Gastroesophageal sphincter (tissue), 4 donors: ENCODE measurements at regions not wholly inside any gene's neighbourhood (a gene's known extent, or its start where the extent isn't known, plus 50 kb on each side); places are given as distances from the start of the nearest gene placed in this dataset.

Experiments used
- ATAC-seq: fragments of 150-250 bp; one replicate; pipeline ENCODE4 v1.9.1; 2016; ENCODE audit warnings: mild to moderate bottlenecking, moderate library complexity
- H3K27ac ChIP-seq, 4 donors: fragments of 200-600 bp; sonication (generic) in 3 of 4; 1 replicate in 3 of 4; 2 replicates in 1 of 4; pipeline ENCODE4 v1.5.1; 2016 to 2019
- H3K27me3 ChIP-seq: fragments of 200-600 bp; sonication (generic); one replicate; pipeline ENCODE4 v1.5.1; 2019
- H3K36me3 ChIP-seq, 2 donors: fragments of 200-600 bp; sonication (generic); one replicate each; pipeline ENCODE4 v1.5.1; 2019; ENCODE audit warnings: control low read depth in 1 of 2
- H3K4me1 ChIP-seq, 3 donors: fragments of 200-600 bp; sonication (generic); 1 replicate in 2 of 3; 2 replicates in 1 of 3; pipeline ENCODE4 v1.5.1; 2016 to 2019; ENCODE audit warnings: control low read depth in 2 of 3
- H3K4me3 ChIP-seq, 2 donors: fragments of 200-600 bp; sonication (generic); one replicate each; pipeline ENCODE4 v1.5.1; 2019; ENCODE audit warnings: mild to moderate bottlenecking in 1 of 2, moderate library complexity in 1 of 2
- H3K9me3 ChIP-seq, 3 donors: fragments of 200-600 bp; sonication (generic); one replicate each; pipeline ENCODE4 v1.5.1; 2017 to 2019; ENCODE audit warnings: control low read depth in 2 of 3
- CTCF ChIP-seq, 4 experiments: fragments of 200-600 bp in 2 of 4; fragments of 450-650 bp in 2 of 4; sonication (generic) in 1 of 4; IDR thresholded peaks; one replicate each; pipeline ENCODE4 v1.5.1; 2017 to 2019; ENCODE audit warnings: antibody characterized with exemption in 4 of 4, mild to moderate bottlenecking in 2 of 4, moderate library complexity in 2 of 4
- EP300 ChIP-seq: sonication (generic); formaldehyde crosslinking; IDR thresholded peaks from one replicate; pipeline ENCODE4 v1.6.1; 2017; ENCODE audit warnings: antibody characterized with exemption, mild to moderate bottlenecking
- POLR2A ChIP-seq, 2 donors: fragments of 450-650 bp; IDR thresholded peaks; one replicate each; pipeline ENCODE4 v1.6.1; 2017; ENCODE audit warnings: antibody characterized with exemption in 2 of 2, mild to moderate bottlenecking in 2 of 2, moderate library complexity in 1 of 2
- POLR2AphosphoS5 ChIP-seq: sonication (generic); formaldehyde crosslinking; IDR thresholded peaks from one replicate; pipeline ENCODE4 v1.6.1; 2017; ENCODE audit warnings: antibody characterized with exemption
- WGBS, 2 donors: methylation state at CpG; one replicate each; pipeline ENCODE4 v1.1.5; 2018; ENCODE audit warnings: low coverage in 1 of 2; 5-methylcytosine and 5-hydroxymethylcytosine counted together

- no peak overlapping the region for H3K27ac ChIP-seq
- ATAC-seq, result no peak
- no peak overlapping the region for H3K4me3 ChIP-seq
- TF ChIP-seq EP300 (no peak), POLR2AphosphoS5 (no peak), CTCF (IDR thresholded peaks at IDR 0.05) (no peak), POLR2A (IDR thresholded peaks at IDR 0.05) (no peak)
- no peaks in the 10 kb centered on the region for H3K27me3 ChIP-seq
- H3K4me1 ChIP-seq, result no peaks in the 10 kb centered on the region
- no peaks in the 10 kb centered on the region for H3K9me3 ChIP-seq
- WGBS, 2 donors, result 40 to 83% methylated on average over 1 to 2 of the region's 5 CpGs
- H3K36me3 ChIP-seq, result no peaks in the 10 kb centered on the region
Observed at GRCh38 chr18:42348722-42349121, 393.7 kb downstream of the PIK3C3 start.

- whole genome bisulfite sequencing, 2 donors, result 50 to 73% methylated on average over 2 of the region's 2 CpGs
Observed at GRCh38 chr18:42351455-42351854, 396.4 kb downstream of the PIK3C3 start.

GRCh38 chr18:42360716-42361115 lies 405.7 kb downstream of the PIK3C3 start:
- Histone ChIP-seq H3K27ac (no peak overlapping the region), H3K36me3 (no peaks in the 10 kb centered on the region), H3K4me1 (no peaks in the 10 kb centered on the region), H3K9me3 (no peaks in the 10 kb centered on the region), H3K27me3 (no peaks in the 10 kb centered on the region), H3K4me3 (no peak overlapping the region)
- ATAC-seq, result no peak
- no peak for TF ChIP-seq POLR2A (IDR thresholded peaks at IDR 0.05)
- no peak for TF ChIP-seq POLR2AphosphoS5
- no peak for TF ChIP-seq CTCF (IDR thresholded peaks at IDR 0.05)
- no peak for TF ChIP-seq EP300

More at GRCh38 chr18:42351455-42351854, 396.4 kb downstream of the PIK3C3 start:
- Histone ChIP-seq H3K36me3 (no peaks in the 10 kb centered on the region), H3K9me3 (no peaks in the 10 kb centered on the region), H3K4me3 (no peak overlapping the region), H3K4me1 (no peaks in the 10 kb centered on the region), H3K27ac (no peak overlapping the region), H3K27me3 (no peaks in the 10 kb centered on the region)
- TF ChIP-seq CTCF (IDR thresholded peaks at IDR 0.05) (no peak), POLR2AphosphoS5 (no peak), POLR2A (IDR thresholded peaks at IDR 0.05) (no peak), EP300 (no peak)
- no peak for ATAC-seq

GRCh38 chr18:42363446-42364441 lies 408.7 kb downstream of the PIK3C3 start:
- WGBS, 2 donors, result 24 to 58% methylated on average over 2 of the region's 2 CpGs
- Histone ChIP-seq H3K4me3 (no peak overlapping the region), H3K36me3 (no peaks in the 10 kb centered on the region), H3K9me3 (peaks cover 0 to 5% (median 0%) of the 10 kb centered on the region in 3 donors), H3K27ac (no peak overlapping the region), H3K27me3 (no peaks in the 10 kb centered on the region), H3K4me1 (no peaks in the 10 kb centered on the region)
- TF ChIP-seq CTCF (IDR thresholded peaks at IDR 0.05), result no peak
- no peak for TF ChIP-seq POLR2AphosphoS5
- no peak for TF ChIP-seq POLR2A (IDR thresholded peaks at IDR 0.05)
- no peak for TF ChIP-seq EP300
- ATAC-seq, result no peak

- peaks cover 0 to 5% (median 0%) of the 10 kb centered on the region in 3 donors for H3K9me3 ChIP-seq
- no peak overlapping the region for H3K27ac ChIP-seq
- ATAC-seq, result no peak
- no peak overlapping the region for H3K4me3 ChIP-seq
- no peaks in the 10 kb centered on the region for H3K4me1 ChIP-seq
- H3K27me3 ChIP-seq, result no peaks in the 10 kb centered on the region
- 46 to 86% methylated on average over 1 of the region's 1 CpG for WGBS, 2 donors
- TF ChIP-seq EP300 (no peak), POLR2AphosphoS5 (no peak), CTCF (IDR thresholded peaks at IDR 0.05) (no peak), POLR2A (IDR thresholded peaks at IDR 0.05) (no peak)
- no peaks in the 10 kb centered on the region for H3K36me3 ChIP-seq
Observed at GRCh38 chr18:42364766-42365165, 409.7 kb downstream of the PIK3C3 start.
